HepG2 (cell line): ENCODE measurements at regions not wholly inside any gene's neighbourhood (a gene's known extent, or its start where the extent isn't known, plus 50 kb on each side); places are given as distances from the start of the nearest gene placed in this dataset.
"Not testable (repeated sequence)": the region's sequence is repeated elsewhere in the genome, so short reads cannot be mapped to it uniquely, and the experiment has no call there.

Source experiments
- ATAC-seq: fragments of 200-7000 bp; cut with Tn5 transposase; 3 replicates; pipeline ENCODE4 v1.9.1; 2020; ENCODE audit warnings: mild to moderate bottlenecking, moderate library complexity
- BruUV-seq: library from RNA; stranded (reverse); fragments of 400-500 nt; replicated peaks from 2 replicates; lab custom pipeline; 2021; lab: Mats Ljungman, UMichigan
- CTCF ChIA-PET: fragments of 300-600 bp; formaldehyde crosslinking; extraction: SDS; loops from one replicate; lab custom pipeline; 2021; ENCODE audit warnings: low total read pairs, inconsistent platforms, low intra/inter-chr PET ratio; lab: Yijun Ruan, JAX
- POLR2A ChIA-PET: fragments of 350-600 bp; sonication (Branson Sonifier 250); formaldehyde crosslinking; loops from one replicate; lab custom pipeline; 2020; ENCODE audit warnings: antibody characterized with exemption, inconsistent platforms; lab: Yijun Ruan, JAX
- DNase-seq: peaks from one replicate; pipeline ENCODE4 v3.0.0-alpha.2; 2015; ENCODE audit warnings: low spot score
- FAIRE-seq: peaks from 3 replicates; lab custom pipeline; 2011; peaks lifted over from hg19 to GRCh38; lab: Jason Lieb, UNC
- H2AFZ ChIP-seq: one replicate; pipeline ENCODE4 v1.6.1; 2011; ENCODE audit warnings: low read length, inconsistent platforms
- H3K27ac ChIP-seq: fragments of 300-600 bp; 3 replicates; pipeline ENCODE4 v1.8.0; 2011; ENCODE audit warnings: mixed run types, mild to moderate bottlenecking, mixed read lengths, low read length, inconsistent platforms; ENCODE audit not compliant: insufficient read depth; ENCODE audit errors: extremely low read length
- H3K27me3 ChIP-seq, 2 experiments: fragments of 200-600 bp in 1 of 2; 2 replicates in 1 of 2; 3 replicates in 1 of 2; pipeline versions ENCODE4 v1.6.0 to v1.8.0; 2011; ENCODE audit warnings: low read length in 2 of 2, mild to moderate bottlenecking in 2 of 2, moderate library complexity in 2 of 2, inconsistent platforms in 1 of 2; ENCODE audit not compliant: insufficient read depth in 2 of 2, control insufficient read depth in 1 of 2
- H3K36me3 ChIP-seq, 2 experiments: fragments of 200-600 bp in 1 of 2; replicated peaks in 1 of 2; 2 replicates in 1 of 2; 3 replicates in 1 of 2; pipeline versions ENCODE4 v1.5.1 to v1.8.0; 2011; ENCODE audit warnings: low read length in 2 of 2, inconsistent platforms in 1 of 2; ENCODE audit not compliant: insufficient read depth in 2 of 2, control insufficient read depth in 1 of 2
- H3K4me1 ChIP-seq: 2 replicates; pipeline ENCODE4 v1.5.1; 2012; ENCODE audit warnings: low read length, inconsistent platforms; ENCODE audit not compliant: insufficient read depth
- H3K4me2 ChIP-seq: 2 replicates; pipeline ENCODE4 v1.6.0; 2011; ENCODE audit warnings: low read depth, low read length, inconsistent platforms
- H3K4me3 ChIP-seq, 3 experiments: fragments of 200-600 bp in 1 of 3; sonication (generic), shearing (Covaris generic) in 1 of 3; replicated peaks in 1 of 3; 2 replicates each; pipeline ENCODE4 v1.5.1; 2011 to 2016; ENCODE audit warnings: low read length in 3 of 3, inconsistent platforms in 2 of 3, low read depth in 2 of 3, mild to moderate bottlenecking in 2 of 3, control low read depth in 1 of 3, mixed read lengths in 1 of 3; ENCODE audit not compliant: insufficient read depth in 1 of 3
- H3K79me2 ChIP-seq: one replicate; pipeline ENCODE4 v1.6.1; 2011; ENCODE audit warnings: low read length, inconsistent platforms; ENCODE audit not compliant: insufficient read depth
- H3K9ac ChIP-seq: 2 replicates; pipeline ENCODE4 v1.6.0; 2011; ENCODE audit warnings: mild to moderate bottlenecking, low read depth, low read length, inconsistent platforms; ENCODE audit not compliant: insufficient read depth
- H3K9me3 ChIP-seq: 2 replicates; pipeline ENCODE4 v1.5.1; 2012; ENCODE audit warnings: mild to moderate bottlenecking, low read length
- H4K20me1 ChIP-seq: 2 replicates; pipeline ENCODE4 v1.6.0; 2011; ENCODE audit warnings: inconsistent platforms, mild to moderate bottlenecking, low read length, moderate library complexity; ENCODE audit not compliant: insufficient read depth
- ATF7-NPFF ChIP-seq: sonication (generic); formaldehyde crosslinking; IDR thresholded peaks from 2 replicates; pipeline ENCODE4 v1.8.1; 2023; ENCODE audit warnings: mild to moderate bottlenecking, low read depth, missing genetic modification reagents, moderate library complexity
- CHCHD3 ChIP-seq: sonication (generic); formaldehyde crosslinking; IDR thresholded peaks from 2 replicates; pipeline ENCODE4 v1.8.0; 2022; ENCODE audit warnings: mild to moderate bottlenecking, missing genetic modification reagents, moderate library complexity
- EED ChIP-seq: sonication (generic); formaldehyde crosslinking; IDR thresholded peaks from 2 replicates; pipeline ENCODE4 v1.5.0; 2020; ENCODE audit warnings: mild to moderate bottlenecking, missing genetic modification reagents
- KDM6A ChIP-seq: IDR thresholded peaks from 2 replicates; pipeline ENCODE4 v1.6.1; 2016; ENCODE audit warnings: low read depth
- MED13 ChIP-seq: sonication (generic); formaldehyde crosslinking; IDR thresholded peaks from 2 replicates; pipeline ENCODE4 v1.5.0; 2020; ENCODE audit warnings: missing genetic modification reagents
- MTA1 ChIP-seq: sonication (generic); formaldehyde crosslinking; IDR thresholded peaks from 2 replicates; pipeline ENCODE4 v1.4.0; 2020; ENCODE audit warnings: missing genetic modification reagents, mild to moderate bottlenecking, borderline replicate concordance
- MXI1 ChIP-seq: IDR thresholded peaks from 3 replicates; pipeline ENCODE4 v1.6.1; 2012; ENCODE audit warnings: low read depth, low read length, inconsistent platforms, borderline replicate concordance
- SNAI1 ChIP-seq: sonication (generic); formaldehyde crosslinking; IDR thresholded peaks from 2 replicates; pipeline ENCODE4 v1.5.0; 2020; ENCODE audit warnings: mild to moderate bottlenecking, missing genetic modification reagents, borderline replicate concordance
- ZNF253 ChIP-seq: sonication (generic); formaldehyde crosslinking; IDR thresholded peaks from 2 replicates; pipeline ENCODE4 v1.8.0; 2022; ENCODE audit warnings: mild to moderate bottlenecking, missing genetic modification reagents, borderline replicate concordance
- ZNF274 ChIP-seq: sonication (generic); formaldehyde crosslinking; IDR thresholded peaks from 2 replicates; pipeline ENCODE4 v1.5.1; 2020; ENCODE audit warnings: mild to moderate bottlenecking, missing genetic modification reagents
- ZNF441 ChIP-seq: sonication (generic); formaldehyde crosslinking; IDR thresholded peaks from 2 replicates; pipeline ENCODE4 v1.7.0; 2021; ENCODE audit warnings: missing genetic modification reagents, borderline replicate concordance
- ZNF484 ChIP-seq: sonication (generic); formaldehyde crosslinking; IDR thresholded peaks from 2 replicates; pipeline ENCODE4 v1.5.1; 2020; ENCODE audit warnings: mild to moderate bottlenecking, low read depth, missing genetic modification reagents, borderline replicate concordance
- WGBS: methylation state at CpG from one replicate; pipeline ENCODE4 v1.1.6; 2017; ENCODE audit warnings: low lambda C conversion rate; 5-methylcytosine and 5-hydroxymethylcytosine counted together
- in situ Hi-C: cut with HindIII; loops from 2 replicates; pipeline ENCODE4 v1.10.0; 2017; ENCODE audit warnings: low pct_unique_long_range_greater_than_20kb; ENCODE audit not compliant: extremely low pct_ligation_motif_present
- intact Hi-C: fragments of 100-400 bp; cut with micrococcal nuclease; formaldehyde crosslinking; loops from one replicate; pipeline ENCODE4 v1.10.0; 2022; ENCODE audit not compliant: unreplicated experiment
- TF ChIP-seq, protein P1 (sequence below): sonication (generic); formaldehyde crosslinking; IDR thresholded peaks from 2 replicates; pipeline ENCODE4 v1.5.1; 2020; ENCODE audit warnings: missing genetic modification reagents, mild to moderate bottlenecking, borderline replicate concordance
- TF ChIP-seq, protein P2 (sequence below): fragments of 450-650 bp; IDR thresholded peaks from 2 replicates; pipeline ENCODE4 v1.6.1; 2017

DNA sequence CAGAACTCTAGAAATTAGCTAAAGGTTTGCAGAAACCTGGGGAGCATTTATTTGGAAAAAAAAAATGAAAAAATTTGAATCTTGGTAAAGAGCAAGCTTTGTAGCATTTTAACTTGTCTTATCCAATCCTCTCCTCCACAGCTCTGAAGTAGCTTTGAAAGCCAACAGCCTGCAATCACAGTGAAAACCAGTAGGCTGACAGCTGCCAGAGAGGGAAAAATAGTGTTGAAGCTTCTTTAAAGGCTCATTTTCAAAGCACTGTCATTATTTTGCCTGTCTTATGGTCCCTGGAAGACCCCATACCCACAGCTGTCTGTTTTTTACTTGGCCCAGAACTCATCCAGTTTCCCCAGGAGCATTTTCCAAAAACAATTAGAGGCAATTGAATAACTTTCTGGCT lies 230.8 kb upstream of the EDNRA start:
- no peak overlapping the region for H3K9ac ChIP-seq
- H4K20me1 ChIP-seq, result no peaks in the 10 kb centered on the region
- no peak for DNase-seq
- no peak for FAIRE-seq
- no peaks in the 10 kb centered on the region; the same call in 1 of the 2 replicates for H3K9me3 ChIP-seq
- ChIA-PET POLR2A (no interaction called here), CTCF (no interaction called here)
- in situ Hi-C loops (no loop called here), intact Hi-C loops (no loop called here)
- BruUV-seq, result no TSS peak
- H3K27me3 ChIP-seq, result no peaks in the 10 kb centered on the region
- no peaks in the 10 kb centered on the region for H3K4me1 ChIP-seq
- H3K4me2 ChIP-seq, result no peak overlapping the region
- H3K27ac ChIP-seq, result no peak overlapping the region
- H2AFZ ChIP-seq, result no peak overlapping the region
- TF ChIP-seq CHCHD3 (CRISPR knock-in tag) (no peak), ZNF253 (CRISPR knock-in tag) (no peak), SNAI1 (CRISPR knock-in tag) (no peak), MED13 (CRISPR knock-in tag) (no peak), ZNF484 (CRISPR knock-in tag) (no peak), EED (no peak), ATF7-NPFF (CRISPR knock-in tag) (no peak), ZNF441 (CRISPR knock-in tag) (no peak), KDM6A (CRISPR knock-in tag) (no peak), MXI1 (no peak), MTA1 (CRISPR knock-in tag) (no peak), ZNF274 (CRISPR knock-in tag) (no peak)
- TF ChIP-seq, protein P1, sequence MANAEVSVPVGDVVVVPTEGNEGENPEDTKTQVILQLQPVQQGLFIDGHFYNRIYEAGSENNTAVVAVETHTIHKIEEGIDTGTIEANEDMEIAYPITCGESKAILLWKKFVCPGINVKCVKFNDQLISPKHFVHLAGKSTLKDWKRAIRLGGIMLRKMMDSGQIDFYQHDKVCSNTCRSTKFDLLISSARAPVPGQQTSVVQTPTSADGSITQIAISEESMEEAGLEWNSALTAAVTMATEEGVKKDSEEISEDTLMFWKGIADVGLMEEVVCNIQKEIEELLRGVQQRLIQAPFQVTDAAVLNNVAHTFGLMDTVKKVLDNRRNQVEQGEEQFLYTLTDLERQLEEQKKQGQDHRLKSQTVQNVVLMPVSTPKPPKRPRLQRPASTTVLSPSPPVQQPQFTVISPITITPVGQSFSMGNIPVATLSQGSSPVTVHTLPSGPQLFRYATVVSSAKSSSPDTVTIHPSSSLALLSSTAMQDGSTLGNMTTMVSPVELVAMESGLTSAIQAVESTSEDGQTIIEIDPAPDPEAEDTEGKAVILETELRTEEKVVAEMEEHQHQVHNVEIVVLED (CRISPR knock-in tag), result no peak
- TF ChIP-seq, protein P2, sequence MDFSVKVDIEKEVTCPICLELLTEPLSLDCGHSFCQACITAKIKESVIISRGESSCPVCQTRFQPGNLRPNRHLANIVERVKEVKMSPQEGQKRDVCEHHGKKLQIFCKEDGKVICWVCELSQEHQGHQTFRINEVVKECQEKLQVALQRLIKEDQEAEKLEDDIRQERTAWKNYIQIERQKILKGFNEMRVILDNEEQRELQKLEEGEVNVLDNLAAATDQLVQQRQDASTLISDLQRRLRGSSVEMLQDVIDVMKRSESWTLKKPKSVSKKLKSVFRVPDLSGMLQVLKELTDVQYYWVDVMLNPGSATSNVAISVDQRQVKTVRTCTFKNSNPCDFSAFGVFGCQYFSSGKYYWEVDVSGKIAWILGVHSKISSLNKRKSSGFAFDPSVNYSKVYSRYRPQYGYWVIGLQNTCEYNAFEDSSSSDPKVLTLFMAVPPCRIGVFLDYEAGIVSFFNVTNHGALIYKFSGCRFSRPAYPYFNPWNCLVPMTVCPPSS, result no peak
- no peak for ATAC-seq
- no peak overlapping the region for H3K4me3 ChIP-seq
- no peaks in the 10 kb centered on the region for H3K36me3 ChIP-seq
- H3K79me2 ChIP-seq, result no peaks in the 10 kb centered on the region

GRCh38 chr4:147255268-147255667 lies 225.6 kb upstream of the EDNRA start:
- H3K9me3 ChIP-seq, DNase-seq, H2AFZ ChIP-seq, FAIRE-seq, CTCF ChIA-PET, H3K4me2 ChIP-seq, H3K36me3 ChIP-seq, POLR2A ChIA-PET, H4K20me1 ChIP-seq, in situ Hi-C loops, H3K27me3 ChIP-seq, H3K4me1 ChIP-seq, H3K79me2 ChIP-seq, intact Hi-C loops, H3K27ac ChIP-seq, H3K9ac ChIP-seq, BruUV-seq, ATAC-seq, H3K4me3 ChIP-seq: not testable (repeated sequence)
- WGBS, result 0% methylated on average over 4 of the region's 11 CpGs
